ENCODE measurements at regions not wholly inside any gene's neighbourhood (a gene's known extent, or its start where the extent isn't known, plus 50 kb on each side); places are given as distances from the start of the nearest gene placed in this dataset.

DNA sequence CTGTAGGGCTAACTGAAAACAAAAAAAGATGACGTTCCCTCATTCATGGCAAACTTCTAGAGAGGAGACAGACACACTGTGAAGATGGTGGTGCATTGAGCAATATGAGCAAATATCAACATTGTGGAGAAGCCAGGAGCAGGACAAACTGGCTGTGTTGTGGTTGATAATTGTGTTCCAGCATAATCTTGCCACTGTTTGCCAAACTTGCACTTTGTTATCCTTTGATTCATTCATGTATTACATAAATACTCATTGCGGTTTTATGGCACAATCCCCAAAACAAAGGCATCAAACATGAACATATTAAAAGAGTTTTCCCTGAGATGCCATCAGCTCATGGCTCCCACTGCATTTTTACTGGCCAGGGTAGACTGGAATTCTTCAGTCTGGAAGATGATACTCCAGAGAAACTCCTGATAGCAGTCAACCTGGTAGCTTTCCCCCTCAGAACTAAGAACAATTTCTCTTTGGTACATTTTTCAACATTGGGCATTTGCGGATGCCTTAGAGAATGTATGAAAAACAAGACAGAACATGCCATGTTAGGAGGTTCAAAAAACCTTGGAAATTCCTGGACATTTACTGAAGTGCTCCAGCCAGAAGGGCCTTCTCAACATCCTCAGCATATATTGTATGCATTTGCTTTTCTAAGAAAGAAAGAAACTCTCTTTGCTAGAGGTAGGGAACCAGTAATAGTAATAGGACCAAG lies 487.4 kb upstream of the CELF4 start:
- Histone ChIP-seq H3K4me1 (no peaks in the 10 kb centered on the region), H3K9me3 (no peaks in the 10 kb centered on the region), H3K27me3 (no peaks in the 10 kb centered on the region), H3K36me3 (ENCODE audit: low read depth, missing control alignments) (no peaks in the 10 kb centered on the region), H3K27ac (no peak overlapping the region), H3K4me3 (no peak overlapping the region)
- TF ChIP-seq, protein P1, sequence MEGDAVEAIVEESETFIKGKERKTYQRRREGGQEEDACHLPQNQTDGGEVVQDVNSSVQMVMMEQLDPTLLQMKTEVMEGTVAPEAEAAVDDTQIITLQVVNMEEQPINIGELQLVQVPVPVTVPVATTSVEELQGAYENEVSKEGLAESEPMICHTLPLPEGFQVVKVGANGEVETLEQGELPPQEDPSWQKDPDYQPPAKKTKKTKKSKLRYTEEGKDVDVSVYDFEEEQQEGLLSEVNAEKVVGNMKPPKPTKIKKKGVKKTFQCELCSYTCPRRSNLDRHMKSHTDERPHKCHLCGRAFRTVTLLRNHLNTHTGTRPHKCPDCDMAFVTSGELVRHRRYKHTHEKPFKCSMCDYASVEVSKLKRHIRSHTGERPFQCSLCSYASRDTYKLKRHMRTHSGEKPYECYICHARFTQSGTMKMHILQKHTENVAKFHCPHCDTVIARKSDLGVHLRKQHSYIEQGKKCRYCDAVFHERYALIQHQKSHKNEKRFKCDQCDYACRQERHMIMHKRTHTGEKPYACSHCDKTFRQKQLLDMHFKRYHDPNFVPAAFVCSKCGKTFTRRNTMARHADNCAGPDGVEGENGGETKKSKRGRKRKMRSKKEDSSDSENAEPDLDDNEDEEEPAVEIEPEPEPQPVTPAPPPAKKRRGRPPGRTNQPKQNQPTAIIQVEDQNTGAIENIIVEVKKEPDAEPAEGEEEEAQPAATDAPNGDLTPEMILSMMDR (IDR thresholded peaks at IDR 0.05) = no peak
- TF ChIP-seq POLR2A (IDR thresholded peaks at IDR 0.05) = no peak
- 89 to 90% methylated on average over 3 of the region's 3 CpGs for WGBS, 2 donors
- DNase-seq = no peak
- intact Hi-C loops (cut with DNase I; ENCODE audit: low total_unique reads) = no loop called here

DNA sequence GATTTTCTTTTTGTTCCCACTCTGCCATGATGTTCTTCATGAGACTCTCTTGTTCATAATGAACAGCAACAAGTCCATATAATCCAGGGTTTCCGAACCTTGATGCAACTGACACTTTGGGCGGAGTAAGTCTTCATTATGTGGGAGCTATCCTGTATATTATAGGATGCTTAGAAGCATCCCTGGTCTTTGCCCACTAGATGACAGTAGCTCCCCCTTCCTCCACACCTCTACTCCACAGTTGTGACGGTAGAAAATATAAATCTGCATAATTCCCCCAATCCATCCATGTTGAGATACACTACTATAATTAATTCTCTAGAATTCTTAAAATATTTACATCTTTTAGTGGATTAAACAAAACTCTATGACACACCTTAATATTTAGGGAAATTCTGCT lies 482.2 kb upstream of the CELF4 start:
- no peak for DNase-seq
- H3K27me3 ChIP-seq = no peaks in the 10 kb centered on the region
- no peak overlapping the region for H3K4me3 ChIP-seq
- WGBS, 2 donors = 64 to 86% methylated on average over 3 of the region's 3 CpGs
- no peaks in the 10 kb centered on the region for H3K9me3 ChIP-seq
- H3K36me3 ChIP-seq (ENCODE audit: low read depth, missing control alignments) = no peaks in the 10 kb centered on the region
- no peak overlapping the region for H3K27ac ChIP-seq
- H3K4me1 ChIP-seq = no peaks in the 10 kb centered on the region
- TF ChIP-seq, protein P1 (IDR thresholded peaks at IDR 0.05) = no peak
- no peak for TF ChIP-seq POLR2A (IDR thresholded peaks at IDR 0.05)
- intact Hi-C loops (cut with DNase I; ENCODE audit: low total_unique reads) = no loop called here

DNA sequence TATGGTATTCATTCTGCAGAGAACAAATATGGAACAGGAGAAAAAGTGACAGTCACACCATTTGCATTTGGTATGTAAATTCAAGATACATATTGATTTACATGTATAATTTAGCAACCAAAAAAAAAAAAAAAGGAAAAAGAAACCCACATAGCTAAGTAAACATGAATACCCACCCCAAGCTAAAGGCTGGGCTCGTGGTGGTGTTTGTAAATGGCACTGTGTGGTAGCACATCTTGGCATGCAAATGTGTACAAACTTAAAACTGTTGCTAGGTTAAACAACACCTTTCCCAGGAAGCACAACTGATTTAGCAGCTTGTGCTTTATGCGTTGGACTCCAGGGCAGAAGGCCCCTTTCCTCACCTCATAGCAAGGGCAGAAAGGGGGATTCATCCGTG lies 481.1 kb upstream of the CELF4 start:
- Histone ChIP-seq H3K27ac (no peak overlapping the region), H3K36me3 (ENCODE audit: low read depth, missing control alignments) (no peaks in the 10 kb centered on the region), H3K27me3 (no peaks in the 10 kb centered on the region), H3K9me3 (no peaks in the 10 kb centered on the region), H3K4me3 (no peak overlapping the region), H3K4me1 (no peaks in the 10 kb centered on the region)
- WGBS, 2 donors = 90 to 91% methylated on average over 3 of the region's 3 CpGs
- DNase-seq = no peak
- TF ChIP-seq, protein P1 (IDR thresholded peaks at IDR 0.05) = no peak
- TF ChIP-seq POLR2A (IDR thresholded peaks at IDR 0.05) = no peak
- intact Hi-C loops (cut with DNase I; ENCODE audit: low total_unique reads) = no loop called here

DNA sequence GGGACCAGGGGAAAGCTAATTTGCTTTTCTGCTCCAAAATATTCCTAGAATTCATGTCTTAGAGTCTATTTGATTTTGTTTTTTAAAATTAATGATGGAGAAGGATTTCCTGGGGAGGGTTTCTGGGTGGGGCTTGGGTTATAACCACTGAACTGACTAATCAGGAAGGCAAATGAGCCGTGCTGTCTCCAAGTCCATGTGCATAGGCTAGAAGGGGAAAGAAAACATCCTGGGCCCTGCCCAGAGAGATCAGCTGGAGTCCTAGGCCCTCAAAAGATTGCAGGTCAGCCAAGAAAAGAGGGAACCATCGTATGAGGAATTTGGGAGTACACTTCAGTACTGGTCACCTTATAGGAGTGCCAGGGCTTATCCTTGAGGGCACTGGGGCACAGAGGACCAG lies 480.2 kb upstream of the CELF4 start:
- no peaks in the 10 kb centered on the region for H3K4me1 ChIP-seq
- 70 to 76% methylated on average over 2 of the region's 2 CpGs for WGBS, 2 donors
- intact Hi-C loops (cut with DNase I; ENCODE audit: low total_unique reads) = no loop called here

More for the DNA sequence above, 480.2 kb upstream of the CELF4 start:
- no peak for DNase-seq
- H3K4me3 ChIP-seq = no peak overlapping the region
- H3K36me3 ChIP-seq (ENCODE audit: low read depth, missing control alignments) = no peaks in the 10 kb centered on the region
- no peak overlapping the region for H3K27ac ChIP-seq
- TF ChIP-seq POLR2A (IDR thresholded peaks at IDR 0.05) = no peak
- TF ChIP-seq, protein P1 (IDR thresholded peaks at IDR 0.05) = no peak
- H3K9me3 ChIP-seq = no peaks in the 10 kb centered on the region
- no peaks in the 10 kb centered on the region for H3K27me3 ChIP-seq

Data from testis (tissue), 2 donors.